ENCODE measurements at regions not wholly inside any gene's neighbourhood (a gene's known extent, or its start where the extent isn't known, plus 50 kb on each side); places are given as distances from the start of the nearest gene placed in this dataset.

DNA sequence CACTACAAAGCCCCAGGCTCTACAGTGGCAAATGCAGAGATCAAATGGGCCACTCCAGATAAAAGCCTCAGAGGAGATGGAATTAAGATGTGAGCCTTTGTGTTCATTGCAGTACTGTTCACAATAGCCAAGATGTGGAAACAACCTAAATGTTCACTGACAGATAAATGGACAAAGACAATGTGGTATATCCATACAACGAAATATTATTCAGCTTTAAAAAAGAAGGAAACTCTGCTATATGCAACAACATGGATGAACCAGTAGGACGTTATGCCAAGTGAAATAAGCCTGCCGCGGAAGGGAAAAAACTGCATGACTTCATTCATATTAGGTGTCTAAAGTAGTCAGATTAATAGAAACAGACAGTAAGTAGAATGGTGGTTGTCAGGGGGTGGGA, 170.5 kb upstream of the TBX20 start:
- TF ChIP-seq EZH2 (IDR thresholded peaks at IDR 0.05; ENCODE audit: borderline replicate concordance, low read depth, low read length) (no peak), CAMTA2 (CRISPR knock-in tag; conservative IDR thresholded peaks at IDR 0.05) (no peak), CTBP1 (IDR thresholded peaks at IDR 0.05; ENCODE audit: borderline replicate concordance) (no peak), ZFP1 (CRISPR knock-in tag; IDR thresholded peaks at IDR 0.05) (no peak), ELF4 (CRISPR knock-in tag; IDR thresholded peaks at IDR 0.05) (no peak), POLR2A (conservative IDR thresholded peaks at IDR 0.05) (no peak), PREB (CRISPR knock-in tag; IDR thresholded peaks at IDR 0.05) (no peak), NFXL1 (CRISPR knock-in tag; IDR thresholded peaks at IDR 0.05) (no peak), NRF1 (conservative IDR thresholded peaks at IDR 0.05 in 1 of 2, IDR thresholded peaks at IDR 0.05 in 1 of 2) (no peak)
